ENCODE measurements at regions not wholly inside any gene's neighbourhood (a gene's known extent, or its start where the extent isn't known, plus 50 kb on each side); places are given as distances from the start of the nearest gene placed in this dataset.

DNA sequence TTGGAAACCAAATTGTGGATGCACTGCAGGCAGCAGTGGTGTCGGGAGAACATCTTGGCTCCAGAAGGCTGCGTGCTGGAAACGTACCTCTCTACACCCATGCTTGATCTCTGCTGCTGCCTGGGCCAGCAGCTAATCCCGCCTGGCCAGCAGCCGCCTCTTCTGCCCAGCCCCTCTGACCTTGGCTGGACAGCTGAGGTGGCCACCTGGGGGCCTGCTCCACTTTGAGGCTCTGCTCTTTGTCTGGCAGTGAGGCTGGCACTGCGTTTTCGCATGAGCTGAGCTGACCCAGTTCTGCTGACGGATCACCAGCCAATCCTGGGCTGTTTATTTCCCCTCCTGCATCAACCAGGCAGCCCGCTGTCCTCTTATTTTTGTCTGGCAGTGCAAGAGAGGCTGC lies 154.9 kb downstream of the TENT4A start:
- TF ChIP-seq FOXM1 (IDR thresholded peaks at IDR 0.05; ENCODE audit: borderline replicate concordance, low read depth) = no peak
- no peak for TF ChIP-seq YY1 (IDR thresholded peaks at IDR 0.05; ENCODE audit: low read depth)
- TF ChIP-seq NFIC (IDR thresholded peaks at IDR 0.05) = no peak
- no peak for TF ChIP-seq ZBTB7A (IDR thresholded peaks at IDR 0.05; ENCODE audit: low read depth)
- TF ChIP-seq, protein P1, sequence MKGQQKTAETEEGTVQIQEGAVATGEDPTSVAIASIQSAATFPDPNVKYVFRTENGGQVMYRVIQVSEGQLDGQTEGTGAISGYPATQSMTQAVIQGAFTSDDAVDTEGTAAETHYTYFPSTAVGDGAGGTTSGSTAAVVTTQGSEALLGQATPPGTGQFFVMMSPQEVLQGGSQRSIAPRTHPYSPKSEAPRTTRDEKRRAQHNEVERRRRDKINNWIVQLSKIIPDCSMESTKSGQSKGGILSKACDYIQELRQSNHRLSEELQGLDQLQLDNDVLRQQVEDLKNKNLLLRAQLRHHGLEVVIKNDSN (IDR thresholded peaks at IDR 0.05) = no peak
- TF ChIP-seq RAD21 (IDR thresholded peaks at IDR 0.05; ENCODE audit: low read depth) = no peak
- TF ChIP-seq CEBPB (IDR thresholded peaks at IDR 0.05) = no peak

DNA sequence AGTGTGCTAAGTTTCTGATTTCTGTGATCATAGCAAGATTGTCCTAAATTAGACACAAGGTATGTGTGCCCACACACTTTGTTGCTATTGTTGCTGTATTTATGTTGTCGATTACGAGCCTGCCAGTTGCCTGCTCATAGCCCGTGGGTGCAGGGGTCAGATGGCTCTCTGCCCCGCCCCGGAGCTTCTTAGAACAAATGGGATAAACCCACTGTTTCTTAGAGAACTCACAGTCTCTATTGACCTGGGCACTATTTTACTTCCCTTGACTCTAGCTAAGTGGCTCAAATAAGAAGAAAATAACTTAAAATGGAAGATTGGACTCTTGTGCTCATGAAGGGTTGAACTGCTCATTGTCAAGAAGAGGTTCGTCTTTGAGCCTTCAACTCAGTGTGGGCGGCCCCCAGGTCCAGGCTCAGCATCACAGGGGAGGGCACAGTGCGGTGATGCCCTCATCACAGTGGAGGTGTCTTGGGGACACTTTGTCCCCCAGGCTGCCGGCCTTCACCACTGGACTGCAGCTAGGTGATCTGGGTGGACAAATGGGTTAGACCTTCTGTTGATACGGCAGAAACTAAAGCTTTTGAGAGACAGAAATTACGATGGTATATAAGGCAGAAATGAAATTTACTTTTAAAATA lies 155.5 kb downstream of the TENT4A start:
- no peak for TF ChIP-seq TAF1 (IDR thresholded peaks at IDR 0.05; ENCODE audit: low read depth)
- TF ChIP-seq CEBPB (IDR thresholded peaks at IDR 0.05) = no peak
- no peak for TF ChIP-seq YY1 (IDR thresholded peaks at IDR 0.05; ENCODE audit: low read depth)
- TF ChIP-seq CREB1 (IDR thresholded peaks at IDR 0.05; ENCODE audit: low read depth) = no peak
- no peak for TF ChIP-seq FOXM1 (IDR thresholded peaks at IDR 0.05; ENCODE audit: borderline replicate concordance, low read depth)
- TF ChIP-seq, protein P2, sequence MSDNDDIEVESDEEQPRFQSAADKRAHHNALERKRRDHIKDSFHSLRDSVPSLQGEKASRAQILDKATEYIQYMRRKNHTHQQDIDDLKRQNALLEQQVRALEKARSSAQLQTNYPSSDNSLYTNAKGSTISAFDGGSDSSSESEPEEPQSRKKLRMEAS (IDR thresholded peaks at IDR 0.05) = no peak
- TF ChIP-seq TCF12 (IDR thresholded peaks at IDR 0.05; ENCODE audit: low read depth) = no peak
- TF ChIP-seq, protein P3, sequence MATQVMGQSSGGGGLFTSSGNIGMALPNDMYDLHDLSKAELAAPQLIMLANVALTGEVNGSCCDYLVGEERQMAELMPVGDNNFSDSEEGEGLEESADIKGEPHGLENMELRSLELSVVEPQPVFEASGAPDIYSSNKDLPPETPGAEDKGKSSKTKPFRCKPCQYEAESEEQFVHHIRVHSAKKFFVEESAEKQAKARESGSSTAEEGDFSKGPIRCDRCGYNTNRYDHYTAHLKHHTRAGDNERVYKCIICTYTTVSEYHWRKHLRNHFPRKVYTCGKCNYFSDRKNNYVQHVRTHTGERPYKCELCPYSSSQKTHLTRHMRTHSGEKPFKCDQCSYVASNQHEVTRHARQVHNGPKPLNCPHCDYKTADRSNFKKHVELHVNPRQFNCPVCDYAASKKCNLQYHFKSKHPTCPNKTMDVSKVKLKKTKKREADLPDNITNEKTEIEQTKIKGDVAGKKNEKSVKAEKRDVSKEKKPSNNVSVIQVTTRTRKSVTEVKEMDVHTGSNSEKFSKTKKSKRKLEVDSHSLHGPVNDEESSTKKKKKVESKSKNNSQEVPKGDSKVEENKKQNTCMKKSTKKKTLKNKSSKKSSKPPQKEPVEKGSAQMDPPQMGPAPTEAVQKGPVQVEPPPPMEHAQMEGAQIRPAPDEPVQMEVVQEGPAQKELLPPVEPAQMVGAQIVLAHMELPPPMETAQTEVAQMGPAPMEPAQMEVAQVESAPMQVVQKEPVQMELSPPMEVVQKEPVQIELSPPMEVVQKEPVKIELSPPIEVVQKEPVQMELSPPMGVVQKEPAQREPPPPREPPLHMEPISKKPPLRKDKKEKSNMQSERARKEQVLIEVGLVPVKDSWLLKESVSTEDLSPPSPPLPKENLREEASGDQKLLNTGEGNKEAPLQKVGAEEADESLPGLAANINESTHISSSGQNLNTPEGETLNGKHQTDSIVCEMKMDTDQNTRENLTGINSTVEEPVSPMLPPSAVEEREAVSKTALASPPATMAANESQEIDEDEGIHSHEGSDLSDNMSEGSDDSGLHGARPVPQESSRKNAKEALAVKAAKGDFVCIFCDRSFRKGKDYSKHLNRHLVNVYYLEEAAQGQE (IDR thresholded peaks at IDR 0.05; ENCODE audit: low read depth) = no peak
- TF ChIP-seq TEAD4 (IDR thresholded peaks at IDR 0.05) = no peak

DNA sequence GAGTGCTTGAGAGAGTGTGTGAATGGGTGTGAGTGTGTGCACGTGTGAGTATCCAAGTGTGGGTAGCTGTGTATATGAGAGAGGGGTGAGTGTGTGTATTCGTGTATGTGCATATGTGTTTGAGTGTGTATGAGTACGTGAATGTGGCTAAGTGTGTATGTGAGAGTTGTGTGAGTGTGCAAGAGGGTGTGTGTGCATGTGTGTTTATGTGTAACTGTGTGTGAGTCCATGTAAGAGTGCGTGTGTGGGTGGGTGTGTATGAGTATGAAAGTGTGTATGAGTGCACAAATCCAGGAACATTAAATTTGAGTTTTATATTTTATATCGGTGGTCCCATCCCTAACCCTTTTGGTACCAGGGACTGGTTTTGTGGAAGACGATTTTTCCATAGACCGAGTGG lies 156.4 kb downstream of the TENT4A start:
- TF ChIP-seq ZBTB7A (IDR thresholded peaks at IDR 0.05; ENCODE audit: low read depth) (no peak), TCF12 (IDR thresholded peaks at IDR 0.05; ENCODE audit: low read depth) (no peak), EP300 (IDR thresholded peaks at IDR 0.05; ENCODE audit: borderline replicate concordance) (no peak), CEBPB (IDR thresholded peaks at IDR 0.05) (no peak), FOXM1 (IDR thresholded peaks at IDR 0.05; ENCODE audit: borderline replicate concordance, low read depth) (no peak), CREB1 (IDR thresholded peaks at IDR 0.05; ENCODE audit: low read depth) (no peak)
- TF ChIP-seq, protein P2 (IDR thresholded peaks at IDR 0.05) = no peak

DNA sequence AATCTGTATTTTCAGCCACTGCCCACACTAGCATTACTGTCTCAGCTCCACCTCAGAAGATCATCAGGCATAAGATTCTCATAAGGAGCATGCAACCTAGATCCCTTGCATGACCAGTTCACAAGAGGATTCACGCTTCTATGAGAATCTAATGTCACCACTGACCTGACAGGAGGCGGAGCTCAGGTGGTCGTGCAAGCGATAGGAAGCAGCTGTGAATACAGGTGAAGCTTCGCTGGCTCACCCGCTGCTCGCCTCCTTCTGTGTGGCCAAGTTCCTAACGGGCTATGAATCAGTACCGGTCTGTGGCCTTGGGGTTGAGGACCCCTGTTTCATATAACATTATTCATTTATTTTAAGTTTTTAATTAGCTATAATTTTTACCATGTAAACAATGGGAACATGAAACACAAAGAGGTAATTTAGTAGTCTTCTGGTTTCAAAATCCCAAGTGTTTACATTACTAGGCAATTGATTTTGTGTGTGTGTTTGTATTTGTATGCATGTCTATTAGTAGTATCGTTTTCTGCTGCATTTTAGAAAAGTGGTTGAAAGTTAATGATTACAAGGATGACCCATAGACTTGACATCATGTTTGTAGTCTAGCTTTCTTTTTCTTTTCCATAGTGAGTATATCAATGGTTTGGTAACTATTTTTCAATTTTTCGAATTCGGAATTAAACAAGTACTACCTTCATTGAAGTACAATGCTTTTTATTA lies 159.4 kb downstream of the TENT4A start:
- TF ChIP-seq CREB1 (IDR thresholded peaks at IDR 0.05; ENCODE audit: low read depth) = no peak
- TF ChIP-seq, protein P2 (IDR thresholded peaks at IDR 0.05) = no peak
- TF ChIP-seq EP300 (IDR thresholded peaks at IDR 0.05; ENCODE audit: borderline replicate concordance) = no peak
- TF ChIP-seq, protein P3 (IDR thresholded peaks at IDR 0.05; ENCODE audit: low read depth) = no peak
- no peak for TF ChIP-seq EGR1 (IDR thresholded peaks at IDR 0.05)
- TF ChIP-seq FOXM1 (IDR thresholded peaks at IDR 0.05; ENCODE audit: borderline replicate concordance, low read depth) = no peak
- TF ChIP-seq ZBTB7A (IDR thresholded peaks at IDR 0.05; ENCODE audit: low read depth) = no peak
- no peak for TF ChIP-seq YY1 (IDR thresholded peaks at IDR 0.05; ENCODE audit: low read depth)
- no peak for TF ChIP-seq CEBPB (IDR thresholded peaks at IDR 0.05)
- TF ChIP-seq, protein P1 (IDR thresholded peaks at IDR 0.05) = no peak
- no peak for TF ChIP-seq TEAD4 (IDR thresholded peaks at IDR 0.05)
- no peak for TF ChIP-seq TAF1 (IDR thresholded peaks at IDR 0.05; ENCODE audit: low read depth)
- TF ChIP-seq TCF12 (IDR thresholded peaks at IDR 0.05; ENCODE audit: low read depth) = no peak
- TF ChIP-seq RAD21 (IDR thresholded peaks at IDR 0.05; ENCODE audit: low read depth) = no peak
- TF ChIP-seq NFIC (IDR thresholded peaks at IDR 0.05) = no peak

DNA sequence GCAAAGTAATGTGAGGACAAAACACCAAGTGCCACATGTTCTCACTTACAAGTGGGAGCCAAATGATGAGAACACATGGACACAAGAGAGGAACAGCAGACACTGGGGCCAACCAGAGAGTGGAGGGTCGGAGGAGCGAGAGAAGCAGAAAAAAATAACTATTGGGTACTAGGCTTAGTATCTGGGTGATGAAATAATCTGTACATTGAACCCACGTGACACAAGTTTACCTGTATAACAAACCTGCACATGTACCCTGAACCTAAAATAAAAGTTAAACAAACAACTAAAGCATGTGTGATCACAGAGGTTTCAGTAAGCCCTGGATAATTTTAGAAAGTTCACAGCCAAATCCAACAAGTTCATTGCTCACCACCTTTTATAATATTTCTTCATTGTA lies 160.1 kb downstream of the TENT4A start:
- TF ChIP-seq EGR1 (IDR thresholded peaks at IDR 0.05) (no peak), EP300 (IDR thresholded peaks at IDR 0.05; ENCODE audit: borderline replicate concordance) (no peak), YY1 (IDR thresholded peaks at IDR 0.05; ENCODE audit: low read depth) (no peak), TEAD4 (IDR thresholded peaks at IDR 0.05) (no peak), ZBTB7A (IDR thresholded peaks at IDR 0.05; ENCODE audit: low read depth) (no peak)

All from Ishikawa (cell line).